Ishikawa (cell line): ENCODE measurements at regions not wholly inside any gene's neighbourhood (a gene's known extent, or its start where the extent isn't known, plus 50 kb on each side); places are given as distances from the start of the nearest gene placed in this dataset.

ENCODE experiments used
- CEBPB ChIP-seq: IDR thresholded peaks from 2 replicates; pipeline ENCODE4 v1.6.1; 2012
- CREB1 ChIP-seq: IDR thresholded peaks from 2 replicates; pipeline ENCODE4 v1.6.1; 2012; ENCODE audit warnings: low read depth
- EGR1 ChIP-seq: IDR thresholded peaks from 2 replicates; pipeline ENCODE4 v1.6.1; 2012
- EP300 ChIP-seq: IDR thresholded peaks from 2 replicates; pipeline ENCODE4 v1.6.1; 2012; ENCODE audit warnings: borderline replicate concordance
- FOXM1 ChIP-seq: IDR thresholded peaks from 2 replicates; pipeline ENCODE4 v1.6.1; 2012; ENCODE audit warnings: low read depth, borderline replicate concordance
- NFIC ChIP-seq: IDR thresholded peaks from 2 replicates; pipeline ENCODE4 v1.6.1; 2012
- RAD21 ChIP-seq: IDR thresholded peaks from 2 replicates; pipeline ENCODE4 v1.6.1; 2012; ENCODE audit warnings: low read depth
- TAF1 ChIP-seq: IDR thresholded peaks from 2 replicates; pipeline ENCODE4 v1.6.1; 2012; ENCODE audit warnings: low read depth, mild to moderate bottlenecking
- TCF12 ChIP-seq: IDR thresholded peaks from 2 replicates; pipeline ENCODE4 v1.6.1; 2012; ENCODE audit warnings: low read depth
- TEAD4 ChIP-seq: IDR thresholded peaks from 2 replicates; pipeline ENCODE4 v1.6.1; 2012
- YY1 ChIP-seq: IDR thresholded peaks from 2 replicates; pipeline ENCODE4 v1.6.1; 2012; ENCODE audit warnings: low read depth
- ZBTB7A ChIP-seq: IDR thresholded peaks from 2 replicates; pipeline ENCODE4 v1.6.1; 2012; ENCODE audit warnings: low read depth
- TF ChIP-seq, protein P1 (sequence below): IDR thresholded peaks from 2 replicates; pipeline ENCODE4 v1.6.1; 2012; ENCODE audit warnings: low read depth, mild to moderate bottlenecking
- TF ChIP-seq, protein P2 (sequence below): IDR thresholded peaks from 2 replicates; pipeline ENCODE4 v1.6.1; 2012
- TF ChIP-seq, protein P3 (sequence below): IDR thresholded peaks from 2 replicates; pipeline ENCODE4 v1.6.1; 2012

DNA sequence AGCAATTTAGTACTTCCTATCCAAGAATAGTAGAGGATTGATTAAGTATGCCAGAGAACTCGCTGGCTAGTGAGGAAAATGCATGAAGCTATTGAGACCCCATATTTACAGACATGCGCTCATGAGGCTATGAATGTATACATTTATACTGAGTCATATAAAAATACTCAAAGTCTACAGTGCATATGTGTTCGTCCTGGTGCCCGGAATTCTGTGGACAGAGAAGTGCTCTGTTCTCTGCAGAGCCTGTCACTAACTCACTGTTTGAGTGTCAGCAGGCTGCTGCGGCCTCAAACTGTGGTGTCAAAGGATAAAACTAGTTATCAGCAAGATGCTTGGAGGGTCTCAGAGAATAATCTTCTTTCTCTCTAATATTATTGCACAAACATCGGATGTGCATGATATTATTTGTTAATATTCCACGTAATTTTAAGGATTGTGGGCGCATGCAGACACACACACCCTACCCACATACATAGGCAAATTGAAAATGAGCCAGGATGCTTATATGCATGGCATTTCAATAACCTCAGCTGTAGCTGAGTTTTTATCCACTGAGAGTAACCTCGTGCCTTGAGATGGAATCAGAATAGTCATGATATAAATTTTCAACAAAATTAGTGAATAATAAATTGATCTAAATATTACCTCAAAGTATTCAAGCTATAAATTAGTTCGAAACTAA is 50.0 kb upstream of the TSC22D2 start:
- TF ChIP-seq CEBPB (no peak), TAF1 (no peak), ZBTB7A (no peak), TEAD4 (no peak), CREB1 (no peak), RAD21 (no peak), EP300 (no peak), TCF12 (no peak), NFIC (no peak), EGR1 (no peak), YY1 (no peak), FOXM1 (no peak)
- TF ChIP-seq, protein P1, sequence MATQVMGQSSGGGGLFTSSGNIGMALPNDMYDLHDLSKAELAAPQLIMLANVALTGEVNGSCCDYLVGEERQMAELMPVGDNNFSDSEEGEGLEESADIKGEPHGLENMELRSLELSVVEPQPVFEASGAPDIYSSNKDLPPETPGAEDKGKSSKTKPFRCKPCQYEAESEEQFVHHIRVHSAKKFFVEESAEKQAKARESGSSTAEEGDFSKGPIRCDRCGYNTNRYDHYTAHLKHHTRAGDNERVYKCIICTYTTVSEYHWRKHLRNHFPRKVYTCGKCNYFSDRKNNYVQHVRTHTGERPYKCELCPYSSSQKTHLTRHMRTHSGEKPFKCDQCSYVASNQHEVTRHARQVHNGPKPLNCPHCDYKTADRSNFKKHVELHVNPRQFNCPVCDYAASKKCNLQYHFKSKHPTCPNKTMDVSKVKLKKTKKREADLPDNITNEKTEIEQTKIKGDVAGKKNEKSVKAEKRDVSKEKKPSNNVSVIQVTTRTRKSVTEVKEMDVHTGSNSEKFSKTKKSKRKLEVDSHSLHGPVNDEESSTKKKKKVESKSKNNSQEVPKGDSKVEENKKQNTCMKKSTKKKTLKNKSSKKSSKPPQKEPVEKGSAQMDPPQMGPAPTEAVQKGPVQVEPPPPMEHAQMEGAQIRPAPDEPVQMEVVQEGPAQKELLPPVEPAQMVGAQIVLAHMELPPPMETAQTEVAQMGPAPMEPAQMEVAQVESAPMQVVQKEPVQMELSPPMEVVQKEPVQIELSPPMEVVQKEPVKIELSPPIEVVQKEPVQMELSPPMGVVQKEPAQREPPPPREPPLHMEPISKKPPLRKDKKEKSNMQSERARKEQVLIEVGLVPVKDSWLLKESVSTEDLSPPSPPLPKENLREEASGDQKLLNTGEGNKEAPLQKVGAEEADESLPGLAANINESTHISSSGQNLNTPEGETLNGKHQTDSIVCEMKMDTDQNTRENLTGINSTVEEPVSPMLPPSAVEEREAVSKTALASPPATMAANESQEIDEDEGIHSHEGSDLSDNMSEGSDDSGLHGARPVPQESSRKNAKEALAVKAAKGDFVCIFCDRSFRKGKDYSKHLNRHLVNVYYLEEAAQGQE: no peak
- TF ChIP-seq, protein P2, sequence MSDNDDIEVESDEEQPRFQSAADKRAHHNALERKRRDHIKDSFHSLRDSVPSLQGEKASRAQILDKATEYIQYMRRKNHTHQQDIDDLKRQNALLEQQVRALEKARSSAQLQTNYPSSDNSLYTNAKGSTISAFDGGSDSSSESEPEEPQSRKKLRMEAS: no peak
- TF ChIP-seq, protein P3, sequence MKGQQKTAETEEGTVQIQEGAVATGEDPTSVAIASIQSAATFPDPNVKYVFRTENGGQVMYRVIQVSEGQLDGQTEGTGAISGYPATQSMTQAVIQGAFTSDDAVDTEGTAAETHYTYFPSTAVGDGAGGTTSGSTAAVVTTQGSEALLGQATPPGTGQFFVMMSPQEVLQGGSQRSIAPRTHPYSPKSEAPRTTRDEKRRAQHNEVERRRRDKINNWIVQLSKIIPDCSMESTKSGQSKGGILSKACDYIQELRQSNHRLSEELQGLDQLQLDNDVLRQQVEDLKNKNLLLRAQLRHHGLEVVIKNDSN: no peak

DNA sequence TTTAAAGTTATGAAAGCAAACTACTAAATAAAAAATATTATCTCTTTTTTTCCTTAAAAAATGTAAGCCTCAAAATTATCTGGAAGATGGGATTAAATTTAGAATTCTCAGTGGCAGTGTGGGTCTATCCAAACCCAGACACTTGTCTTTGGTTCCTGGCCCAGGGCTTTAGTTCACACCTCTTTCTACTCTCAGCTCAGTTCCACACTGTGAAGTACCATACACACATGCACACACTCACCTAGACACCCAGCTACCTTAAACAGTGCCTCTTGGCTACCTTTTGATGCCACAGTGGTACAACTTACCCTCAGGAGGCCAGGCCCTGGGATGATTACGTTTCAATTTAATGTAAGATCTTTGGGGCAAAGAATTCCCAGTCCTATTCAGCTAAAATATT is 51.0 kb upstream of the TSC22D2 start:
- TF ChIP-seq, protein P2: no peak
- TF ChIP-seq, protein P3: no peak
- no peak for TF ChIP-seq FOXM1
- no peak for TF ChIP-seq ZBTB7A
- no peak for TF ChIP-seq YY1
- no peak for TF ChIP-seq RAD21

DNA sequence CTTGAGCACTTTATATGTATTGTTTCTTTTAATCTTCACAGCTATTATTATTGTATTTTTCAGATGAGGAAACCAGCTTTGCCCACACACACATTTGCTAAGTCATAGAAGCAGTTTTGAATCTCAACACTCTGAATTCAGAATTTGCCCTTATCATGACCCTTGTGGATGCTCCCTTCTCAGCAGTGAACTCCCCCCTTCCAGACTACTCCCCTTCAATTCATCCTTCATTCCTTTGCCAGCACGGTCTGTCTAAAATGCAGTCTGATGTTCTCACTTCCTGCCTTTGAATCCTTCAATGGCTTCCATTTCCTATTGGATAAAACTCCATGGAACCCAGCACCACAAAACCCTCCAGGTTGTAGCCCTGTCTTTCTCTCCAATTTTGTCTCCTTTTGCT is 52.5 kb upstream of the TSC22D2 start:
- TF ChIP-seq TEAD4 (no peak), EP300 (no peak), YY1 (no peak), EGR1 (no peak), TCF12 (no peak), TAF1 (no peak), CREB1 (no peak), ZBTB7A (no peak), CEBPB (no peak), NFIC (no peak), FOXM1 (no peak), RAD21 (no peak)
- TF ChIP-seq, protein P2: no peak
- TF ChIP-seq, protein P3: no peak
- TF ChIP-seq, protein P1: no peak

DNA sequence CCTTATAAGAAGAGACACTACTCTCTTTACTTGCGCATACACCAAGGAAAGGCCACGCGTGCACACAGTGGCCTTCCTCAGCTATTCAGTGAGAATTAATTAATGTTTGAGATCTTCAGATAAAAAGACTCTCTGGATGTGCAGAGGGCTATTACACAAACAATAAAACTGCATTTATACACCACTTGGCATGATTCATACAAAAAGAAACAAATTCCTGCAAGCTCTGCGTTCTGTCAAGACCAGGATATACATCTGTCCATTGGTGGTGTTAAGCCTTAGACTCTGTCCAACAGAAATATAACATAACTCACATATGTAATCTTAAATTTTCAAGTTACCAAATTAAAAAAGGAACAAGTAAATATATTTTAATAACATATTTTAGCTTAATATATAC is 55.2 kb upstream of the TSC22D2 start:
- TF ChIP-seq CREB1 (no peak), NFIC (no peak), YY1 (no peak), CEBPB (no peak), RAD21 (no peak)
- TF ChIP-seq, protein P3: no peak

DNA sequence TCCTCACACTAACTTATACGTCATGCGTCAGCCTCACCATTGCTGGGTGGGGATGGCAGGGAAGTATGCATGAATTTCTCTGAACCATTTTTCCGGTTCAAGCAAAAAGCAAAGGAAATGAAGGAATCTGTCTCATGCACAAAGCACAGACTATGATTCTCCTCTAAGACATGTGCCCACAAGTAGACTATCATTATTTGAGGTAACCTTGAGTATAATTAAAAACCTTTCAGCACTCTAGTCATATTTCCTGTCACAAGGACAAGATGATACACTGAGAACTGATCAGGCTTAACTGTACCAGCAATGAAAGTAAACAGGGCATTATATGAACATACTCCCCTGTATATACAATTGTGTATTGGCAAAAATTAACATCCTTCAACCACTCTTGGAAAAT is 56.7 kb upstream of the TSC22D2 start:
- TF ChIP-seq, protein P2: no peak
